OCI-LY7 (cell line): ENCODE measurements at regions not wholly inside any gene's neighbourhood (a gene's known extent, or its start where the extent isn't known, plus 50 kb on each side); places are given as distances from the start of the nearest gene placed in this dataset.

Source experiments
- EZH2phosphoT487 ChIP-seq: fragments of 200-600 bp; sonication (generic); IDR thresholded peaks from 2 replicates; pipeline ENCODE4 v1.6.1; 2018; ENCODE audit warnings: low read depth, borderline replicate concordance, mild to moderate bottlenecking, mixed run types, antibody characterized with exemption, low read length, moderate library complexity, mixed read lengths
- TF ChIP-seq, protein P1 (sequence below): fragments of 200-600 bp; sonication (generic); conservative IDR thresholded peaks from 2 replicates; pipeline ENCODE4 v1.5.1; 2014; ENCODE audit warnings: mild to moderate bottlenecking, antibody characterized with exemption, low read length, moderate library complexity, mixed read lengths

DNA sequence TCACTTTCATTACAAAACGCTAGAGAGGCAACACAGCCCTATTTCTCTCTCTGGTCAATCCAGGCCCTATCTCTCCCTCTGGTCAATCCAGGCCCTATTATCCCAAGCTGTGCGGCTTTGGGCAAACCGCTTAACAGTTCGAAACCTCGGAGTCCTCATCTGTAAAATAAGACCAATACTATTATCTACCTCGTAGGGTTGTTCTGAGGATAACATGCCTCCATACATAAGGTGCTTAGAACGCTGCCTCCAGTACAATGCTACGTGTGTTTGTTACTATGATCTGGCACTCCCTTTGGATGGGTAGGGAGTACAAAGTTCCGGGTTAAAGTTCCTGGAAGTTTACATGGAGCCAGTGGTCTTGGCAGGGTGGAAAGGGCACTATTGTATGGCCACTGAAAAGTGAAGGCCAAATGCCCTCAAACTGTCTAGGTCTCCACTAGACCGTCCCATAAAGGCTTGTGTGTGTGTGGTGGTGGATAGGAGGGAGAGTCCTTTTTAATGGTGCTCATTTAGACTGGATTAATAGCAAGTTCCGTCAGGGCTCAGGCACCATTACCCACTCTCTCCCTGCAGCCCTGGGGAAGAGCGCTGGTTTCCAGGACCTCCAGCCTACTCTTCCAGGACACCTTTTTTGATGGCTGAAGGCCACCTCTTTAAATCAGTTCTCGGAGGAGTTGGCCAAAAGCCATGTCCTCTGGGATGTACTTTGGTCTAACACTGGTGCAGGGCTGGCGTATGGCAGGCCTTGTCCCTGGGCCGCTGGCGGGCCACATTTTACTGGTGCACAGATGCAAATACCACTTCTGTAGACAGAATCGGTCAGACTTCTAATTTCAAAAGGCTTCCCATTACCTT lies 75.6 kb upstream of the BCOR start:
- TF ChIP-seq, protein P1, sequence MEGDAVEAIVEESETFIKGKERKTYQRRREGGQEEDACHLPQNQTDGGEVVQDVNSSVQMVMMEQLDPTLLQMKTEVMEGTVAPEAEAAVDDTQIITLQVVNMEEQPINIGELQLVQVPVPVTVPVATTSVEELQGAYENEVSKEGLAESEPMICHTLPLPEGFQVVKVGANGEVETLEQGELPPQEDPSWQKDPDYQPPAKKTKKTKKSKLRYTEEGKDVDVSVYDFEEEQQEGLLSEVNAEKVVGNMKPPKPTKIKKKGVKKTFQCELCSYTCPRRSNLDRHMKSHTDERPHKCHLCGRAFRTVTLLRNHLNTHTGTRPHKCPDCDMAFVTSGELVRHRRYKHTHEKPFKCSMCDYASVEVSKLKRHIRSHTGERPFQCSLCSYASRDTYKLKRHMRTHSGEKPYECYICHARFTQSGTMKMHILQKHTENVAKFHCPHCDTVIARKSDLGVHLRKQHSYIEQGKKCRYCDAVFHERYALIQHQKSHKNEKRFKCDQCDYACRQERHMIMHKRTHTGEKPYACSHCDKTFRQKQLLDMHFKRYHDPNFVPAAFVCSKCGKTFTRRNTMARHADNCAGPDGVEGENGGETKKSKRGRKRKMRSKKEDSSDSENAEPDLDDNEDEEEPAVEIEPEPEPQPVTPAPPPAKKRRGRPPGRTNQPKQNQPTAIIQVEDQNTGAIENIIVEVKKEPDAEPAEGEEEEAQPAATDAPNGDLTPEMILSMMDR, result no peak
- no peak for TF ChIP-seq EZH2phosphoT487
